ENCODE measurements at regions not wholly inside any gene's neighbourhood (a gene's known extent, or its start where the extent isn't known, plus 50 kb on each side); places are given as distances from the start of the nearest gene placed in this dataset.

DNA sequence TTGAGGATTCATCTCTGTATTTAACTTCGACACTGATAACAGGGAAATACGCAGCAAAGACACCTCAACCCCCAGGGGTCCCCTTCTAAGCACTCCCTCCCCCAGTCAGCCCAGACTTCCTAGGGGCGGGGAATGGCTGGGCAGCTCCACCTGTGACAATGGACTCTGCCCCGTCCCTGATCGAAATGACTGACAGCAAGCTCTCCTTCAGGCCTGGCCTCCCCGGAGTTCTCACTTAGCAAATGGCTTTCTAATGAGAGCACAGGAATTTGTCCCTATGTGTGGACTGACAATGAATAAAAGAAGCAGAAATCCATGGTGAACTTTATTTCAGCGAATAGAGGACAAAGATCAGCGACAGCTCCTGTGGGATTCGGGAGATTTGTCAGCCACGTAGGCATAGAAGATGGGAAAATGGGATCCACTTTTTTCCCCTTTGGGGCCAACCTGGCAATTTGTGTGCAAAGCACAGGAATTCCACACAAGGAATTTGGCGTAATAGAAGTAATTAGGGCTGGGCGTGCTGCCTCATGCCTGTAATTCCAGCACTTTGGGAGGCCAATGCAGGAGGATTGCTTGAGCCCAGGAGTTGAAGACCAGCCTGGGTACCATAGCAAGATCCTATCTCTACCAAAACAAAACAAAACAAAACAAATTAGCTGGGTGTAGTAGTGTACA is 63.8 kb downstream of the TNFAIP2 start (continued):
- peak; percentile 13 for TF ChIP-seq ZNF18 (CRISPR knock-in tag; IDR thresholded peaks at IDR 0.05; ENCODE audit: insufficient replicate concordance)
- TF ChIP-seq TBL1XR1 (IDR thresholded peaks at IDR 0.05; ENCODE audit: borderline replicate concordance, low read length, partially characterized antibody), result no peak
- peak; percentile 26; the same call in 1 of the 2 replicates for TF ChIP-seq HDAC1 (CRISPR knock-in tag; IDR thresholded peaks at IDR 0.05)
- TF ChIP-seq FOXP1 (IDR thresholded peaks at IDR 0.05), result no peak
- TF ChIP-seq FOXP1 (CRISPR knock-in tag; IDR thresholded peaks at IDR 0.05), result no peak
- peak; percentile 65 for TF ChIP-seq SAP130 (CRISPR knock-in tag; IDR thresholded peaks at IDR 0.05; ENCODE audit: low read depth)
- no peak for TF ChIP-seq ZBTB26 (CRISPR knock-in tag; IDR thresholded peaks at IDR 0.05; ENCODE audit: borderline replicate concordance)
- peak; percentile 73; the same call in 1 of the 2 replicates for TF ChIP-seq MTA1 (CRISPR knock-in tag; IDR thresholded peaks at IDR 0.05; ENCODE audit: borderline replicate concordance)
- TF ChIP-seq, protein P1, sequence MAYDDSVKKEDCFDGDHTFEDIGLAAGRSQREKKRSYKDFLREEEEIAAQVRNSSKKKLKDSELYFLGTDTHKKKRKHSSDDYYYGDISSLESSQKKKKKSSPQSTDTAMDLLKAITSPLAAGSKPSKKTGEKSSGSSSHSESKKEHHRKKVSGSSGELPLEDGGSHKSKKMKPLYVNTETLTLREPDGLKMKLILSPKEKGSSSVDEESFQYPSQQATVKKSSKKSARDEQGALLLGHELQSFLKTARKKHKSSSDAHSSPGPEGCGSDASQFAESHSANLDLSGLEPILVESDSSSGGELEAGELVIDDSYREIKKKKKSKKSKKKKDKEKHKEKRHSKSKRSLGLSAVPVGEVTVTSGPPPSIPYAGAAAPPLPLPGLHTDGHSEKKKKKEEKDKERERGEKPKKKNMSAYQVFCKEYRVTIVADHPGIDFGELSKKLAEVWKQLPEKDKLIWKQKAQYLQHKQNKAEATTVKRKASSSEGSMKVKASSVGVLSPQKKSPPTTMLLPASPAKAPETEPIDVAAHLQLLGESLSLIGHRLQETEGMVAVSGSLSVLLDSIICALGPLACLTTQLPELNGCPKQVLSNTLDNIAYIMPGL (CRISPR knock-in tag; IDR thresholded peaks at IDR 0.05; ENCODE audit: borderline replicate concordance in 1 of 2, low read depth in 1 of 2), result peak; percentile 21 to 25; a peak in 1 of 4 replicates
- TF ChIP-seq ZFP62 (CRISPR knock-in tag; IDR thresholded peaks at IDR 0.05), result no peak
- TF ChIP-seq HMG20A (CRISPR knock-in tag; IDR thresholded peaks at IDR 0.05; ENCODE audit: borderline replicate concordance), result 0 out of 2 replicates have a peak, but pooled peaks have one; percentile 25
- no peak for TF ChIP-seq CCDC6 (CRISPR knock-in tag; IDR thresholded peaks at IDR 0.05)
- TF ChIP-seq ASH2L (IDR thresholded peaks at IDR 0.05; ENCODE audit: insufficient read length, low read depth, low read length), result peak; percentile 67
- no peak for TF ChIP-seq JUN (CRISPR knock-in tag; IDR thresholded peaks at IDR 0.05)
- no peak for TF ChIP-seq MIER2 (CRISPR knock-in tag; IDR thresholded peaks at IDR 0.05)
- no peak for TF ChIP-seq ZFAT (CRISPR knock-in tag; conservative IDR thresholded peaks at IDR 0.05)
- TF ChIP-seq ZNF556 (CRISPR knock-in tag; IDR thresholded peaks at IDR 0.05; ENCODE audit: borderline replicate concordance), result no peak
- peak; percentile 52; the same call in 1 of the 2 replicates for TF ChIP-seq NCOR1 (IDR thresholded peaks at IDR 0.05; ENCODE audit: borderline replicate concordance, low read length)
- peak; percentile 30; the same call in 1 of the 2 replicates for TF ChIP-seq PHF8 (CRISPR knock-in tag; IDR thresholded peaks at IDR 0.05)
- no peak for TF ChIP-seq SRF (IDR thresholded peaks at IDR 0.05; ENCODE audit: low read depth, low read length)
- no peak for TF ChIP-seq ZNF24 (IDR thresholded peaks at IDR 0.05)
- TF ChIP-seq FOXA3 (CRISPR knock-in tag; IDR thresholded peaks at IDR 0.05), result peak; percentile 32; the same call in 1 of the 2 replicates
- TF ChIP-seq LCORL (IDR thresholded peaks at IDR 0.05), result no peak
- no peak; the same call in none of the 2 replicates for TF ChIP-seq LCORL (CRISPR knock-in tag; IDR thresholded peaks at IDR 0.05)
- TF ChIP-seq CREM (IDR thresholded peaks at IDR 0.05), result peak; percentile 19; the same call in 1 of the 2 replicates
- no peak for TF ChIP-seq CREM (CRISPR knock-in tag; IDR thresholded peaks at IDR 0.05)
- TF ChIP-seq, protein P2, sequence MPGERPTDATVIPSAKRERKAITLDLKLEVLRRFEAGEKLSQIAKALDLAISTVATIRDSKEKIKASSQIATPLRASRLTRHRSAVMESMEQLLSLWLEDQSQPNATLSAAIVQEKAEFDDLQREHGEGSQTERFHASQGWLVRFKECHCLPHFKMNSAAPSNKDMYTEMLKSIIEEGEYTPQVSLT (CRISPR knock-in tag; IDR thresholded peaks at IDR 0.05; ENCODE audit: borderline replicate concordance, low read depth), result no peak

All from HepG2 (cell line).